Esophagus muscularis mucosa (tissue), 4 donors: ENCODE measurements at regions not wholly inside any gene's neighbourhood (a gene's known extent, or its start where the extent isn't known, plus 50 kb on each side); places are given as distances from the start of the nearest gene placed in this dataset.

Experiments used
- DNase-seq: peaks from one replicate; pipeline ENCODE4 v3.0.0-alpha.2; 2017; ENCODE audit errors: extremely low spot score
- H3K27ac ChIP-seq, 4 donors: fragments of 200-600 bp; sonication (generic); replicated peaks in 1 of 4; 1 replicate in 3 of 4; 2 replicates in 1 of 4; pipeline ENCODE4 v1.5.1; 2016 to 2019; ENCODE audit warnings: mild to moderate bottlenecking in 1 of 4
- H3K27me3 ChIP-seq, 4 donors: fragments of 200-600 bp; sonication (generic); one replicate each; pipeline versions ENCODE4 v1.5.1 to v1.6.0; 2016 to 2019
- H3K36me3 ChIP-seq, 4 donors: fragments of 200-600 bp; sonication (generic); one replicate each; pipeline ENCODE4 v1.5.1; 2016 to 2019
- H3K4me1 ChIP-seq, 4 donors: fragments of 200-600 bp; sonication (generic); one replicate each; pipeline ENCODE4 v1.5.1; 2016 to 2019
- H3K4me3 ChIP-seq, 4 donors: fragments of 200-600 bp; sonication (generic); 1 replicate in 2 of 4; 2 replicates in 2 of 4; pipeline ENCODE4 v1.5.1; 2016 to 2019; ENCODE audit warnings: mild to moderate bottlenecking in 4 of 4, moderate library complexity in 1 of 4
- H3K9me3 ChIP-seq, 4 donors: fragments of 200-600 bp; sonication (generic); 1 replicate in 3 of 4; 2 replicates in 1 of 4; pipeline ENCODE4 v1.5.1; 2016 to 2019
- CTCF ChIP-seq, 3 experiments: fragments of 200-600 bp in 2 of 3; fragments of 450-650 bp in 1 of 3; sonication (generic) in 2 of 3; IDR thresholded peaks; one replicate each; pipeline ENCODE4 v1.5.1; 2017 to 2019; ENCODE audit warnings: antibody characterized with exemption in 3 of 3, mild to moderate bottlenecking in 2 of 3, moderate library complexity in 1 of 3
- EP300 ChIP-seq: sonication (generic); formaldehyde crosslinking; IDR thresholded peaks from one replicate; pipeline ENCODE4 v1.6.1; 2017; ENCODE audit warnings: antibody characterized with exemption
- POLR2A ChIP-seq: fragments of 450-650 bp; IDR thresholded peaks from one replicate; pipeline ENCODE4 v1.6.1; 2017; ENCODE audit warnings: antibody characterized with exemption, moderate library complexity, mild to moderate bottlenecking, low read depth
- POLR2AphosphoS5 ChIP-seq, 2 donors: sonication (generic); formaldehyde crosslinking; IDR thresholded peaks; one replicate each; pipeline ENCODE4 v1.6.1; 2017; ENCODE audit warnings: antibody characterized with exemption in 2 of 2
- WGBS: methylation state at CpG from one replicate; pipeline ENCODE4 v1.1.5; 2018; 5-methylcytosine and 5-hydroxymethylcytosine counted together
- intact Hi-C: fragments of 100-400 bp; cut with DNase I; formaldehyde crosslinking; loops from one replicate; pipeline ENCODE4 v1.15.1; 2023

GRCh38 chr15:93566762-93567161 is 477.8 kb upstream of the RGMA start:
- Histone ChIP-seq H3K27me3 (no peaks in the 10 kb centered on the region), H3K4me3 (no peak overlapping the region), H3K36me3 (no peaks in the 10 kb centered on the region), H3K9me3 (no peaks in the 10 kb centered on the region), H3K27ac (no peak overlapping the region), H3K4me1 (no peaks in the 10 kb centered on the region)
- 54% methylated on average over 3 of the region's 3 CpGs for WGBS
- DNase-seq = no peak
- intact Hi-C loops = no loop called here
- TF ChIP-seq POLR2AphosphoS5 (IDR thresholded peaks at IDR 0.05) = no peak
- no peak for TF ChIP-seq POLR2A
- TF ChIP-seq EP300 = no peak
- no peak for TF ChIP-seq CTCF (IDR thresholded peaks at IDR 0.05)

- H3K9me3 ChIP-seq = no peaks in the 10 kb centered on the region
- DNase-seq = no peak
- H3K4me1 ChIP-seq = no peaks in the 10 kb centered on the region
- no peak overlapping the region for H3K4me3 ChIP-seq
- H3K36me3 ChIP-seq = no peaks in the 10 kb centered on the region
- 66% methylated on average over 4 of the region's 4 CpGs for WGBS
- no peaks in the 10 kb centered on the region for H3K27me3 ChIP-seq
- TF ChIP-seq POLR2A (no peak), POLR2AphosphoS5 (IDR thresholded peaks at IDR 0.05) (no peak), EP300 (no peak), CTCF (IDR thresholded peaks at IDR 0.05) (no peak)
- intact Hi-C loops = no loop called here
- no peak overlapping the region for H3K27ac ChIP-seq
Observed at GRCh38 chr15:93565201-93565600, 476.2 kb upstream of the RGMA start.

GRCh38 chr15:93563218-93563617 is 474.2 kb upstream of the RGMA start:
- intact Hi-C loops = no loop called here
- Histone ChIP-seq H3K27ac (no peak overlapping the region), H3K4me3 (no peak overlapping the region), H3K27me3 (no peaks in the 10 kb centered on the region), H3K36me3 (no peaks in the 10 kb centered on the region), H3K9me3 (no peaks in the 10 kb centered on the region), H3K4me1 (no peaks in the 10 kb centered on the region)
- no peak for DNase-seq
- WGBS = 81% methylated on average over 8 of the region's 8 CpGs
- TF ChIP-seq CTCF (IDR thresholded peaks at IDR 0.05) (no peak), POLR2A (no peak), POLR2AphosphoS5 (IDR thresholded peaks at IDR 0.05) (no peak), EP300 (no peak)

- no peak overlapping the region for H3K4me3 ChIP-seq
- DNase-seq = no peak
- no peaks in the 10 kb centered on the region for H3K36me3 ChIP-seq
- H3K27me3 ChIP-seq = no peaks in the 10 kb centered on the region
- TF ChIP-seq POLR2AphosphoS5 (IDR thresholded peaks at IDR 0.05) = peak in 1 of 2 donors; percentile 32
- no peak for TF ChIP-seq EP300
- no peaks in the 10 kb centered on the region for H3K4me1 ChIP-seq
- H3K27ac ChIP-seq = no peak overlapping the region
- 75% methylated on average over 8 of the region's 8 CpGs for WGBS
- intact Hi-C loops = no loop called here
- H3K9me3 ChIP-seq = no peaks in the 10 kb centered on the region
Observed at GRCh38 chr15:93562395-93563123, 473.5 kb upstream of the RGMA start.

- WGBS = 100% methylated on average over 1 of the region's 1 CpG
- no peak for TF ChIP-seq POLR2A
- H3K27ac ChIP-seq = no peak overlapping the region
- no peaks in the 10 kb centered on the region for H3K4me1 ChIP-seq
- no peak for DNase-seq
- H3K27me3 ChIP-seq = no peaks in the 10 kb centered on the region
- H3K9me3 ChIP-seq = no peaks in the 10 kb centered on the region
- H3K36me3 ChIP-seq = no peaks in the 10 kb centered on the region
- H3K4me3 ChIP-seq = no peak overlapping the region
- intact Hi-C loops = no loop called here
Observed at GRCh38 chr15:93557696-93558095, 468.7 kb upstream of the RGMA start.
